SU-DHL-6 (cell line): ENCODE measurements at regions not wholly inside any gene's neighbourhood (a gene's known extent, or its start where the extent isn't known, plus 50 kb on each side); places are given as distances from the start of the nearest gene placed in this dataset.

Source experiments
- H2AFZ ChIP-seq: fragments of 200-600 bp; sonication (generic); 2 replicates; pipeline ENCODE4 v1.6.1; 2014; ENCODE audit warnings: low read depth, mild to moderate bottlenecking, moderate library complexity, mixed read lengths, antibody characterized with exemption, low read length; ENCODE audit not compliant: severe bottlenecking
- H3F3A ChIP-seq: fragments of 200-600 bp; shearing (Covaris generic); 2 replicates; pipeline ENCODE4 v1.6.0; 2016; ENCODE audit warnings: antibody characterized with exemption, mild to moderate bottlenecking; ENCODE audit not compliant: insufficient read depth
- H3K27ac ChIP-seq: fragments of 200-600 bp; sonication (generic); 2 replicates; pipeline ENCODE4 v1.5.1; 2016; ENCODE audit warnings: low read depth, mild to moderate bottlenecking, low read length, moderate library complexity, mixed read lengths
- H3K27me3 ChIP-seq: fragments of 200-600 bp; sonication (generic), shearing (Covaris generic); 2 replicates; pipeline ENCODE4 v1.6.0; 2014; ENCODE audit warnings: mild to moderate bottlenecking, low read length
- H3K36me3 ChIP-seq: fragments of 200-600 bp; sonication (generic); 2 replicates; pipeline ENCODE4 v1.6.1; 2014; ENCODE audit warnings: mild to moderate bottlenecking, low read length, mixed read lengths
- H3K4me2 ChIP-seq: fragments of 300-600, 200-600 bp; shearing (Covaris generic), sonication (generic); 2 replicates; pipeline ENCODE4 v1.6.0; 2014; ENCODE audit warnings: low read length, low read depth, mild to moderate bottlenecking; ENCODE audit not compliant: poor library complexity, severe bottlenecking
- H3K4me3 ChIP-seq: fragments of 200-600 bp; sonication (generic); 2 replicates; pipeline ENCODE4 v1.5.1; 2014; ENCODE audit warnings: antibody characterized with exemption, low read length, mild to moderate bottlenecking, mixed read lengths; ENCODE audit not compliant: insufficient read depth, poor library complexity, severe bottlenecking
- H3K79me2 ChIP-seq: fragments of 200-600 bp; sonication (generic); 2 replicates; pipeline ENCODE4 v1.6.1; 2014; ENCODE audit warnings: mild to moderate bottlenecking, low read length, moderate library complexity; ENCODE audit not compliant: insufficient read depth
- H3K9ac ChIP-seq: fragments of 200-600 bp; sonication (generic); 2 replicates; pipeline ENCODE4 v1.7.0; 2014; ENCODE audit warnings: mild to moderate bottlenecking, low read length
- H3K9me2 ChIP-seq: fragments of 200-600 bp; sonication (generic); replicated peaks from 2 replicates; pipeline ENCODE4 v1.6.1; 2014; ENCODE audit warnings: low read length; ENCODE audit not compliant: insufficient read depth
- H3K9me3 ChIP-seq: fragments of 200-600 bp; sonication (generic); 2 replicates; pipeline ENCODE4 v1.6.1; 2014; ENCODE audit warnings: low read length, mixed read lengths; ENCODE audit not compliant: insufficient read depth
- H4K20me1 ChIP-seq: fragments of 200-600 bp; sonication (generic); 2 replicates; pipeline ENCODE4 v1.6.1; 2014; ENCODE audit warnings: low read depth, mild to moderate bottlenecking, antibody characterized with exemption, low read length, moderate library complexity, mixed read lengths
- EZH2phosphoT487 ChIP-seq: fragments of 200-600 bp; sonication (generic), shearing (Covaris generic); conservative IDR thresholded peaks from 2 replicates; pipeline ENCODE4 v1.6.1; 2018; ENCODE audit warnings: mild to moderate bottlenecking, antibody characterized with exemption, low read length, moderate library complexity, mixed read lengths
- TF ChIP-seq, protein P1 (sequence below): fragments of 200-600 bp; sonication (generic); IDR thresholded peaks from one replicate; pipeline ENCODE4 v1.5.1; 2017; ENCODE audit warnings: antibody characterized with exemption, mild to moderate bottlenecking, low read length, moderate library complexity; ENCODE audit not compliant: insufficient read depth, poor library complexity, severe bottlenecking

DNA sequence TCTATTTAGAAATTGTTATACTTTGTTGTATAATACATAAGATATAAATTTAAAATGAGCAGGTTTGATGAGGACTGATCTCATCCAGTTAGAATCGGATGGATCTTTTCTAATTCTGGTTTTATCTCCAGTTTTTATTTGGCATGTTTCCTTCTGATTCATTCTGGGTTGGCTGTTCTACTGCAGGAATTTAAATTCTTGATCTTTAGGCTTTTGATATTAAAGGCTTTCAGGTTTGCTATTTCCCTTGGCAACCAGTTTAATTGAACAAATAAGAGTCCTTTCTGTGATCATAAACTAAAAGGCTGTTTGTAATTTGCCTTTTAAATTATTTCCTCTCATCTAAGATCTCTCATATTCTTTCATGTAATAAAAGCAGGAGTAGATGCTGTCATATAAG is 83.4 kb downstream of the PDE6H start:
- H3K27me3 ChIP-seq, result no peaks in the 10 kb centered on the region
- TF ChIP-seq, protein P1, sequence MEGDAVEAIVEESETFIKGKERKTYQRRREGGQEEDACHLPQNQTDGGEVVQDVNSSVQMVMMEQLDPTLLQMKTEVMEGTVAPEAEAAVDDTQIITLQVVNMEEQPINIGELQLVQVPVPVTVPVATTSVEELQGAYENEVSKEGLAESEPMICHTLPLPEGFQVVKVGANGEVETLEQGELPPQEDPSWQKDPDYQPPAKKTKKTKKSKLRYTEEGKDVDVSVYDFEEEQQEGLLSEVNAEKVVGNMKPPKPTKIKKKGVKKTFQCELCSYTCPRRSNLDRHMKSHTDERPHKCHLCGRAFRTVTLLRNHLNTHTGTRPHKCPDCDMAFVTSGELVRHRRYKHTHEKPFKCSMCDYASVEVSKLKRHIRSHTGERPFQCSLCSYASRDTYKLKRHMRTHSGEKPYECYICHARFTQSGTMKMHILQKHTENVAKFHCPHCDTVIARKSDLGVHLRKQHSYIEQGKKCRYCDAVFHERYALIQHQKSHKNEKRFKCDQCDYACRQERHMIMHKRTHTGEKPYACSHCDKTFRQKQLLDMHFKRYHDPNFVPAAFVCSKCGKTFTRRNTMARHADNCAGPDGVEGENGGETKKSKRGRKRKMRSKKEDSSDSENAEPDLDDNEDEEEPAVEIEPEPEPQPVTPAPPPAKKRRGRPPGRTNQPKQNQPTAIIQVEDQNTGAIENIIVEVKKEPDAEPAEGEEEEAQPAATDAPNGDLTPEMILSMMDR, result no peak
- TF ChIP-seq EZH2phosphoT487, result no peak
- no peaks in the 10 kb centered on the region for H3F3A ChIP-seq
- H3K9me2 ChIP-seq, result no peaks in the 10 kb centered on the region
- no peak overlapping the region for H3K4me2 ChIP-seq
- H3K9ac ChIP-seq, result no peak overlapping the region
- no peaks in the 10 kb centered on the region for H4K20me1 ChIP-seq
- no peaks in the 10 kb centered on the region for H3K79me2 ChIP-seq
- H3K27ac ChIP-seq, result no peak overlapping the region
- no peaks in the 10 kb centered on the region for H3K36me3 ChIP-seq
- H2AFZ ChIP-seq, result no peak overlapping the region
- no peaks in the 10 kb centered on the region for H3K9me3 ChIP-seq
- no peak overlapping the region for H3K4me3 ChIP-seq
